IPS-15b (cell line): ENCODE measurements at regions not wholly inside any gene's neighbourhood (a gene's known extent, or its start where the extent isn't known, plus 50 kb on each side); places are given as distances from the start of the nearest gene placed in this dataset.

ENCODE experiments used
- H3K27me3 ChIP-seq: one replicate; pipeline ENCODE4 v1.6.1; 2013; ENCODE audit warnings: low read length; ENCODE audit not compliant: control insufficient read depth, insufficient read depth
- H3K36me3 ChIP-seq: one replicate; pipeline ENCODE4 v1.6.1; 2013; ENCODE audit warnings: low read length; ENCODE audit not compliant: control insufficient read depth, insufficient read depth
- H3K4me1 ChIP-seq: one replicate; pipeline ENCODE4 v1.6.1; 2013; ENCODE audit warnings: mild to moderate bottlenecking, low read length; ENCODE audit not compliant: control insufficient read depth, insufficient read depth
- H3K4me3 ChIP-seq: one replicate; pipeline ENCODE4 v1.5.1; 2013; ENCODE audit warnings: low read depth, low read length
- H3K9ac ChIP-seq: one replicate; pipeline ENCODE4 v1.6.1; 2013; ENCODE audit warnings: low read depth, mild to moderate bottlenecking, low read length
- H3K9me3 ChIP-seq: one replicate; pipeline ENCODE4 v1.6.1; 2013; ENCODE audit warnings: mild to moderate bottlenecking, low read length; ENCODE audit not compliant: control insufficient read depth, insufficient read depth

- no peaks in the 10 kb centered on the region for H3K4me1 ChIP-seq
- H3K4me3 ChIP-seq: no peak overlapping the region
- H3K9ac ChIP-seq: no peak overlapping the region
- H3K27me3 ChIP-seq: no peaks in the 10 kb centered on the region
- H3K9me3 ChIP-seq: no peaks in the 10 kb centered on the region
- H3K36me3 ChIP-seq: no peaks in the 10 kb centered on the region
These were observed 76.4 kb upstream of the ROBO1 start for GRCh38 chr3:79844176-79844575.

- no peaks in the 10 kb centered on the region for H3K9me3 ChIP-seq
- no peaks in the 10 kb centered on the region for H3K36me3 ChIP-seq
- H3K4me1 ChIP-seq: no peaks in the 10 kb centered on the region
- no peak overlapping the region for H3K4me3 ChIP-seq
- H3K9ac ChIP-seq: no peak overlapping the region
- no peaks in the 10 kb centered on the region for H3K27me3 ChIP-seq
These were observed 75.4 kb upstream of the ROBO1 start for GRCh38 chr3:79843180-79843579.

GRCh38 chr3:79835701-79836100 lies 67.9 kb upstream of the ROBO1 start:
- Histone ChIP-seq H3K9me3 (no peaks in the 10 kb centered on the region), H3K27me3 (no peaks in the 10 kb centered on the region), H3K36me3 (no peaks in the 10 kb centered on the region), H3K4me1 (no peaks in the 10 kb centered on the region), H3K9ac (no peak overlapping the region), H3K4me3 (no peak overlapping the region)

GRCh38 chr3:79824166-79824565 lies 56.4 kb upstream of the ROBO1 start:
- no peaks in the 10 kb centered on the region for H3K36me3 ChIP-seq
- H3K9ac ChIP-seq: no peak overlapping the region
- H3K9me3 ChIP-seq: no peaks in the 10 kb centered on the region
- H3K27me3 ChIP-seq: no peaks in the 10 kb centered on the region
- H3K4me3 ChIP-seq: no peak overlapping the region
- peaks cover 2% of the 10 kb centered on the region for H3K4me1 ChIP-seq

GRCh38 chr3:79822076-79822475 lies 54.3 kb upstream of the ROBO1 start:
- Histone ChIP-seq H3K9ac (no peak overlapping the region), H3K36me3 (no peaks in the 10 kb centered on the region), H3K9me3 (no peaks in the 10 kb centered on the region), H3K4me3 (no peak overlapping the region), H3K27me3 (no peaks in the 10 kb centered on the region), H3K4me1 (no peaks in the 10 kb centered on the region)

GRCh38 chr3:79820089-79820488 lies 52.3 kb upstream of the ROBO1 start:
- no peak overlapping the region for H3K4me3 ChIP-seq
- H3K9ac ChIP-seq: no peak overlapping the region
- no peaks in the 10 kb centered on the region for H3K27me3 ChIP-seq
- H3K36me3 ChIP-seq: no peaks in the 10 kb centered on the region
- no peaks in the 10 kb centered on the region for H3K9me3 ChIP-seq
- no peaks in the 10 kb centered on the region for H3K4me1 ChIP-seq

GRCh38 chr3:79818015-79818414 lies 50.2 kb upstream of the ROBO1 start:
- no peaks in the 10 kb centered on the region for H3K27me3 ChIP-seq
- H3K4me1 ChIP-seq: no peaks in the 10 kb centered on the region
- no peak overlapping the region for H3K9ac ChIP-seq
- H3K36me3 ChIP-seq: no peaks in the 10 kb centered on the region
- H3K9me3 ChIP-seq: no peaks in the 10 kb centered on the region
- H3K4me3 ChIP-seq: no peak overlapping the region
